ENCODE measurements at regions not wholly inside any gene's neighbourhood (a gene's known extent, or its start where the extent isn't known, plus 50 kb on each side); places are given as distances from the start of the nearest gene placed in this dataset.

DNA sequence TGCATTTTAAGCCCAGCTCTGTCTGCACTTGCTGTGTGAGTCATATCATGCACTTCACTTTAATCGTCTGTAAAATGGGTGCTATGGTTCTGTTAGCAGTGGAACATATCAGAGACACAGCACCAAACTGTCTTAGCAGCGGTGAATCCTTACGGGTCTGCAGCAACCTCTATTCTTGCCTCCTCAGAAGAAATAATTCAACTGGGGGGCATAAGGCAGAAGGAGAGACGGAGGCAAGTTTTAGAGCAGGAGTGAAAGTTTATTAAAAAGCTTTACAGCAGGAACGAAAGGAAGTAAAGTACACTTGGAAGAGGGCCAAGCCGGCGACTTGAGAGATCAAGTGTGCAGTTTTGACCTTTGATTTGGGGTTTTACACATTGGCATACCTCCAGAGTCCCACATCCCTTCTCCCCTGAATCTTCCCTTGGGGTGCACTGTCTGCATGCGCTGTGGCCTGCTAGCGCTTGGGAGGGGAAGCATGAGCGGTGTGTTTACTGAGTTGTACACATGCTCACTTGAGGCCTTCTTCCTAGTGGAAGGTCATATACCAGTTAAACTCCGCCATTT is 109.8 kb downstream of the DDX1 start:
- DNase-seq (ENCODE audit: low spot score): no peak

DNA sequence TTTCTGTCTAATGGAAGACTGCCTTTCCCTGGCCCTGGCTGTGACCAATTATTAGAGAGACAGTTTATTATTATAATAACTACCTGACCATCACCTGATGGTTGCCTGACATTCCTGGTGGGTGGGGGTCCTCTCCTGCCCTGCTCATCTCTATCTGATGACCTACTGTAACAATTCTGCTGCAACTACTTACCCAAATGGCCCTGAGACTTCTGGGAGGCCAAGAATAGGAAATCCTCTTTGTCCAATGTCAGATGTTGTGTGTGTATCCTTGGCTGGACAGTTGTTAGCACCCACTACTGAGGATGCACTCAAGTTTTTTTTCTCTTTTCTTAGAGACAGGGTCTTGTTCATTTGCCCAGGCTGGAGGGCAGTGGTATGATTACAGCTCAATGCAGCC is 110.3 kb downstream of the DDX1 start:
- DNase-seq (ENCODE audit: low spot score): no peak

DNA sequence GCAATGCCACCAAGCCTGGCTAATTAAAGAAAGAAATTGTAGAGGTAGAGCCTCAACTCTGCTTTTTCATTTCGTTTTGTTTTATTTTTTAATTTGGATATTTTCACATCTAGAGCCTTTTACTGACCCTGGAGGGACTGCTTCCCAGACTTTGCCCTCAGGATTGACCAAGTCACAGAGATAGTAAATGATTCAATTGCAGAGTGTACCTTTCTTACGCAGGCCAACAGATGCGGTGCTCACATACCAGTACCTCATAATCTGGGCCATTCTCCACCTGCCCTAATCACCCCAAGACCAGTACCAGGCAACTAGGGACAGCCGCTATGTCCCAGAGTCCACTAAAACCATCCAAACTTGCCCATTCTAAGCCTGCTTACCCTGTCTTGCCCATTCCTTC is 110.8 kb downstream of the DDX1 start:
- no peak for DNase-seq (ENCODE audit: low spot score)

DNA sequence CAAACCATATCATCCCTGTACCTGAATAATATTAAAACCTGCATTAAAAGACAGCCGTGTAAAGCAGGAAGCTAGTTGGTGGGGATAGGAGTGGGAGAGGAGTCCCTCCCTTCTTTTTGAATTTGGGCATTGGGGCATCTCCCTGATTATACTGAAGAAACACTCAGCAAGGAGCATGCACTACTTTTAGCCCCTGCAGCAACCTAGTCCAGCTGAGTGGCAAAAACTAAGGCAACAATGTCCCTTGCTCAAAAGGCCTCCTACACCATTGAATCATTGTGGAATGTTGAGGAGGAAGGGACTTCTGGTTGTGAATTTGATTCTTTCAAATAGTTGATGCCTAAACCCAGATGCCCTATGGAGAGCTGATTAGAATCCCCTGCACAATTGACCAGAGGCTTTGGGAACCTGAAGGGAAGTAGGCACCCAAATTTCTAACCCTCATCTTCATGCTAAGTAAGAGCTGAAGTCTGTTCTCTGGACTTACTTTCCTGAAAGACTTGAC is 111.7 kb downstream of the DDX1 start:
- no peak for DNase-seq (ENCODE audit: low spot score)

DNA sequence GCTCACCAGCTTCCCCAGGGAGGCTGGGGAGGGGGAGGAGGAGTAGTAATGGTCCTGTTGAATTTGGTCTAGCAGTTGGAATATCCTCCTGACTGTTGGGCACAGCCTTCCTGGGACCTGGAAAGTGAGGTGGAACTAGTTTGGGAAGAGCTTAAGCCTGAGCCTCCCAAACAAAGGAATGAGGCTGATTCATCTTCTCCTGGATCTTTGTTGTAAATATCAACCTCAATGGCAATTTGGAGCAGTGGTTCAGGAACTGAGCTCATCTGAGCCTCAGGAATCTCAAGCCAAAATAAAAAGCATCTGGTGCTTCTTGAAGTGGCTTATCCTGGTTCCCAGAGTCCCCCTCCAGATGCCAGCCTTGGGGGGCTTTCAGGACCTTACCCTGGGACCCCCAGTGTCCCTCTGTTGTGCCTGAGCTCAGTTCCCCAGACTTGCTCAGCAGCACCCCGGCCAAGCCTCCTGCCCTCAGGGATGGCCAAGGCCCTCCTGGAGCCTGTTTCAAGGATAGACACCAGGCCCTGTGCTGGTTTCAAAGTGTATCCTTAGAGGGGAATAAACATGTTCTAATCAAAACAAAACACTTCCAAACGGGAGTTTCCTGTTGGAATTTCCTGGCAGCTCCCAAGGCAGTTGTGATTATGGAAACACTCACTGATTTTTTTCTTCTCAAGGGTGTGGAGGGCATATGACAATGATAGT is 112.6 kb downstream of the DDX1 start:
- DNase-seq (ENCODE audit: low spot score): no peak

DNA sequence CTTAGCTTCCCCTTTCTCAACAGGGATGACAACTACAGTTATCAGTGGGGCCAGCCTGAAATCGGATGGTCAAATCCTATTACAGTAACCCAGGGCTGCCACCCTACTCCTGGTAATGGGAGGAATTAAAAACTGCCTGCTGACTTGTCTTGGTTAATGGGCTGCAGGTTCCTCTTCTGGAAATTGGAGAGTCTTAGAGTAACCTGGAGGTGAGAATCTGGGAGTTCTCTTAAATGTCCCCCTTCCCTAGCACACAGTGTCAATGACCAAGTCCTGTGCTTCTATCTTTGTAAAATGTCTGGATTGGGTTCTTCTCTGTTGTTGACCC is 113.1 kb downstream of the DDX1 start:
- no peak for DNase-seq (ENCODE audit: low spot score)

DNA sequence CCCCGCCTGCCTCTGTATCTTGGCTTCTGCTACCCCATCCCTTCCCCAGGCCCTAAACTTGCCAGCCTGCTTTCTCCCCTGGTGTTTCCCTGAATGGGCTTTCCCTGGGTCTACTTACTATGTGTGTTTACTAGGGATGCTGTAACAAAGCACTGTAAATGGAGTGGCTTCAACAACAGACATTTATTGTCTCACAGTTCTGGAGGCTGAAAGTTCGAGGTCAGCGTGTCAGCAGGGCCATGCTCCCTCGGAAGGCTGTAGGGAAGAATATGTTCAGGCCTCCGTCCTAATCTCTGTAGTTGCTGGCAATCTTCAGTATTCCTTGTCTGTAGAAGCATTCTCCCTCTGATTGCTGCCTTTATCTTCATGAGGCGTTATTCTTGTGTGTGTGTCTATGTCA is 113.6 kb downstream of the DDX1 start:
- no peak for DNase-seq (ENCODE audit: low spot score)

DNA sequence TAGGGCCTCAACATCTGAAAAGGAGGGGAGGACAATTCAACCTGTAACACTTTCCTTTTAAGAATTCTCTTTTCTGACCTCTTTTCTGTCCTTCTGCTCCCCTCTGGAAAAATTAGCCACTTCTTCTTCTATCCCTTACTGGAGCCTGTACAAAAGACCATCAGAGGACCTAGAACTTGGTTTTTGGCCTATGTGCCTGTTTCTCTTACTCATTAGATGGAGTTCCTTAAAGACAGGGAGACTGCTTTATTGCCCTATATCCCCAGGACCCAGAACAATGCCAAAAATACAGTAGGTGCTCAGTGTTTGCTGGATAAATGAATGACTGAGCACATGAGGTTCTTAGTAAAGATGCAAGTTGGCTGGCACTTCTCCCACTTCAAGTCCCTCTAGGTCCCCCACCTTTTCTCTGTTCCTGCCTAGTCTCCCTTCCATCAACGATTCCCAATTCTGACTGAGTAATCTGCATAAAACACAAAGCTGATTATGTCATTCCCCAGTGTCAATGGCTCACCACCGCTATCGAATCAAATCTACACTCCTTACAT is 114.2 kb downstream of the DDX1 start:
- no peak for DNase-seq (ENCODE audit: low spot score)

DNA sequence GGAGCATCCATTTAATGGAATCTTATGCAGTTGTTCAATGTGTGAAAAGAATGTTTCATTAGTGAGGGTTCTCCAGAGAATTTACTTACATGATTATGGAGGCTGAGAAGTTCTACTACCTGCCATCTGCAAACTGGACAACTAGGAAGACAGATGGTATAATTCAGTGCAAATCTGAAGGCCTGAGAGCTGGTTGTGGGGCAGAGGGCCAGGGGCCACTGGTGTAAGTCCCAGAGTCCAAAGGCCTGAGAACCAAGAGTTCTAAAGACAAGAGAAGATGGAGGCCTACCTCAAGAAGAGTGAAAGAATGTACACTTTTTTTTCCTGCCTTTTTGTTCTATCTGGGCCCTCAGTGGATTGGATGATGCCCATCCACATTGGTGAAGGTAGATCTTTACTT is 114.8 kb downstream of the DDX1 start:
- DNase-seq (ENCODE audit: low spot score): no peak

DNA sequence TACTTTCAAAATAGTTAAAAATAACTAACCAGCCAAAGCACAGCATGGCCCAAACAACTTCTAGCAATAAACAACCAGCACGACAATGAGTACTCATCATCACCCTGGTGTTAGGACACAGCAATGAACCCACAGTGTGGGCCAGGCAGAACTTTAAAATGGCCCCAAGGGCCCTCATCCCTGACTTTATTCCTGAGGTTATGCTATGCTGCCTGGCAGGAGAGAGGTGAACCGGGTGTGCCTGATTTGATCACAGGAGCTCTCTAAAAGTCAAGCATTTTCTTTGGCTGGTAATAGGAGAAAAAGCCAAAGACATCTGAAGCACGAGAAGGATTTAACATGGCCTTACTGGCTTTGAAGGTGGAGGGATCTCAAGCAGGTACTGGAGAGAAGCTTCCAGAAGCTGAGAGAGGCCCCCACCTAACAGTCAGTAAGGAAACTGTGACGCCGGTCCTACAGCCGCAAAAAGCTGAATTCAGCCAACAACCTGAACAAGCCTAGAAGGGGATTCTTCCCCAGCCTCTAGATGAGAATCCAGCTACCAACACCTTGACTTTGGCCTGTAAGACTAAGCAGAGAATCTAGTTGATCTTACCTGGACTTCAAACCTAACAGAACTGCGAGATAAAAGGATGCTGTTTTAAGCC is 115.4 kb downstream of the DDX1 start:
- no peak for DNase-seq (ENCODE audit: low spot score)

DNA sequence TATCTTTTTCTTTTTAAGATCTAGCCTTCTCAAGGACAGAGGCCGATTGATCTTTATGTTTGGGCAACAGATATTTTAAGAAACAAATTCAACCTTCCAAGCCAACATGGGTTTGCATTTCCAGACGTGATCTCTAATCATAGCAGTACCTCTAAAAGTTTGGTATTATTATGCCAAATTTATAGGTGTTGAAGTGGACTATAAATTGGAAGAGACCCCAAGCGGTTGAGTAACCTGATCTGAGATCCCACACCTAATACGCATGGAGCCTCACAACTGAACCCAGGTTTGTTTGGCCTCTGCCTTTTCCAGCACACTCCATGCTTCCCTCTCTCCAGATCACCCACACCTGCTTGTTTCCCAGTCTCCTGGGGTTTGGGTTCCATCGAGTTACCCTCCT is 116.5 kb downstream of the DDX1 start:
- no peak for DNase-seq (ENCODE audit: low spot score)

DNA sequence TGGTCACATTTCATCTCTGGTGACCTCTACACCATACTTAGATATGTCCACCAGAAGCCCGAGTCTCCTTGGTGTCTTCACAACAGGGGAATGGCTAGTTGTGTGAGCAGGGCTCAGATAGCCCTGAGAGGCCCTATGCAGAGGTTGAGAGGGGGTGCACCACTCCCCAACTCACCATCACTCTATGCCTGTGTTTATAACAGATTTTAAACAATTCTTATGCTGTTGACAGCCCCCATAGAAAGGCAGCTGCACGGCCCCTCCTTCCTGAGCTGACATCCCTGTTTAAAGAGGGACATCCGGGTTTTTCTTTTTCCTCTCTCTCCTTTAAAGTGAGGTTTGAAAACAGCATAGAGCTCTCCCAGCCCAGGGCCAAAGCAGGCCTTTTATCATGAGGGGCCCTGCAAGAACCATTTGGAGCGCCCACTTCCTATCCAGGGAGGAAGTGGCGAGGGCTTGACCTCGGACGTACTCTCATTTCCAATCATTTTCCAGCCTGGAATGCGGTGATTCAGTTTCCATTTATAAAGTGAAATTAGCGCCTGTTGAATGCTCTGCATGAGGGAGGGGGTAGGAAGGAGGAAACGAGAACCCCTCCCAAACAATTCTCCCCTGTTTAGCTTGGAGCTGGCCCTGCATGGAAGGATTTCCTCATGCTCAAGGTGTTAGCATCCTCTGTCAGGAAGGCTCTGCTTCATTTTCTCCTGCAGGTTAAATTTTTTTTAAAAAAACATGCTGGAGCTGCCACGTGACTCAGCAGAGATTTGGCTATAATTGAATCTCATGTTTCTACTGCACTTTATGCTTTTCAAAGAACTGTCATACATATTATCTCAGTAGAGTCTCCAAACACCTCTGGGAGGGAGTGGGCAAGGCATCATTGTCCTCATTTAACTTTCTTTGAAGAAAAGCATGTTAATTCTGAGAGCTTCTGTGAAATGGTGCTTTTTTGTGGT is 117.5 kb downstream of the DDX1 start:
- DNase-seq (ENCODE audit: low spot score): no peak

DNA sequence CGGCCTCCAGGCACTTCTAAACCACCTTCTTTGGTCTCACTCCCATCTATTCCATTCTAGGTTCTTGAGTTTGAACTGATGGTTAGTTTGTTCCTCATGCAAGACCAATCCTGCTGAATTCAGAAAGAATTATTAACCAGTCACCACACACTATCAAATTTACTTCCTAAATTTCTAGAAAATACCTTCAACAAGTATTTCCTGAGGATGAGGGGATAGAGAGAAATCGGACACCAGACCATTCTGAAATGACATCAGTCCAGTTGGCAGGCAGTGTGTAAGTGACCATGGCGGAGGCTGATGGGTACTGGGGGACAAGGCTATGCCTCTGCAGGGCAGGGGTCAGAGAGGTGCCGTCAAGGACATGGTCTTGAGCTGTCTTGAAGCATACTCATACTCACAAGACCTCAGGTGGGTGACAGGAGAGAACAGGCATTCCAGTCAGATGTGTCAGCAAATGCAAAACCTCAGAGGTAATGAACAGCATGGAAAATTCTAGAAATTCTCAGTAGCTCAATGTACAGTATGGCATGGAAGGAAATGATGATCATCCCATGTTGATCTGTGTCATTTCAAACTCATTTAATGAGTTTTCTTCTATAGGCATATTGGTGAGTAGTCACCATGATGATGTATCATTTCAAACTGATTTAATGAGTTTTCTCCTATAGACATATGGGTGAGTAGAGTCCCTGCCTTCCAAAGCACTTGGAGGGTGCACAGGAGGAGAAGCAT is 119.6 kb downstream of the DDX1 start:
- no peak for DNase-seq (ENCODE audit: low spot score)

DNA sequence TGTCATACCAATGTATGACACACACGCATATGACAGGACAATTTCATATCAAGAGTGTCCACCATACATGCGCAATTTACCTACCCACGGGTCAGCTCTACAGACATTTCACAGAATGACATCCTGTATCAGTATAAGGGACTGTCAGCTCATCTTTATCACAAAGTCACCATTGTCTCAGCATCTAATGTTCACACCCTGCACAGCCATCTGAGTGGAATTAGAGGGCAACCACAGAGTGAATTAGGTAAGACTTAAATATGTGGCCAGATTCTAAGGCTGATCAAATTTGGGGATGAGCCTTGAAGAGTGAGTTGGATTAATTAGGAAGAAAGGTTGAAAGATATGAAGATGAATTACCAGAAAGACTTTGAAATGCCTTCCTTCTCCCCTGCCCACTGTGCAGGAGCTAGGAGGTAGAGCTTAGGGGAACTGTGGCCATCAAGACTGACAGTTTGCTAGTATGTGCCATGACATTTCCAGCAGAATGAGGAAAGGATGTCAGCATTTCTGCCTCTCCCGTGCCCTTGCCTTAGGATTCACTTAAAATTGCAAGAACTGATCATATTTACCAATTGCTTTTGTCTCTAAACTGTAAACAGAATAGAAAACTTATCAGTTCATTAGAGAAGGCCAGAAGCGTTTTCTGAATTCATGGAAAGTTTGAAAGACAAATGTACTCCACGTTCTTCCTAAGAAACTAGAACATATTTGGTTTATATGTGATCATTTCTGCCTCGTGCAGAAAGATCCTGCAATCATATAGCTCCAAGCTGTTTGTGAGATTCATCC is 121.1 kb downstream of the DDX1 start:
- no peak for DNase-seq (ENCODE audit: low spot score)

DNA sequence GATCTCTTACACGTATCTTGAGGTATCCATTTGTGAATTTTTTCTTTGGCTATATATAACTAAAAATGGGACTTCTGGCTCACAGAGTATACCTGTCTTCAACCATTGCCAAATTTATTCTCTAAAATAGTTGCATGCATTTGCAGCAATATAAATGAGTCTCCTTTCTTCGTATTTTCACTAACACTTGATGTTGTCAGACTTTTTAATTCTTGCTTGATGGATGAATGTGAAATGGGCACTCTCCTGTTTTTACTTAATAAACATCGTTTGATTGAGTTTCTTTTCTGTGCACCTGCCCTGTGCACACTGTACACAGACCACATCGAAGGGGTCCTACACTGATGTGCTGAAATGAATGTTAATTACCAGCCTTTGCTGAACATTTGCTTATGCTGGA is 121.8 kb downstream of the DDX1 start:
- DNase-seq (ENCODE audit: low spot score): no peak

DNA sequence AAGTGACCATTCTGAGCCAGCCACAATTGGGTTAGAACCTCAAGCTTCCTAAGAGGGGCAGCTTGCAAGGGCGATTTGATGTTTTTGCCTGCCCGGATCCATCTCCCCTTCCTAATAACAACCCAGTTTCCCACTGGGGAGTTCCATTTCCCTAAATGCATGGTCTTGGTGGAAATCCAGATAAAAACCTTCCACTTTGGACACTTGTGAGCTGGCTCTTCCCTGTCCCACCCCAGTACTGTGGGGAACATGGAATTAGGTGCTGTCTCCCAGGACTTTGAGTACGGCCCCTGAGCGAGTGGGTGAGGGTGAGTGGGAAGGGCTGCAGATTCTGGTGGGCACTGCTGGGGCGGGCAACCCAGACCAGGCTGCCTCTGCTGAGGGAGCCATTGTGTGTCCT is 122.3 kb downstream of the DDX1 start:
- DNase-seq (ENCODE audit: low spot score): no peak

DNA sequence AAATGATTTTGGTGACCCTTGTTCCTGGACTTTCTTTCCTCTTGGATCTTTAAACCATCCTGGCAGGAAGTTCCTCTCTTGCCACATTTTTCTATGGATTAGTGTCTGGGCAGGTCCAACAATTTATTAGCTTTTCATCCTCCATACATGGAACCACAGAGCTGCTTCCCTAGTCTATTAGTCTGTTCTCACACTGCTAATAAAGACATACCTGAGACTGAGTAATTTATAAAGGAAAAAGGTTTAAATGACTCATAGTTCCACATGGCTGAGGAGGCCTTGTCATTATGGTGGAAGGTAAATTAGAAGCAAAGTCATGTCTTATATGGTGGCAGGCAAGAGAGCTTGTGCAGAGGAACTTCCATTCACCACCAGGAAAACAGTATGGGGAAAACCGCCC is 122.9 kb downstream of the DDX1 start:
- DNase-seq (ENCODE audit: low spot score): no peak

DNA sequence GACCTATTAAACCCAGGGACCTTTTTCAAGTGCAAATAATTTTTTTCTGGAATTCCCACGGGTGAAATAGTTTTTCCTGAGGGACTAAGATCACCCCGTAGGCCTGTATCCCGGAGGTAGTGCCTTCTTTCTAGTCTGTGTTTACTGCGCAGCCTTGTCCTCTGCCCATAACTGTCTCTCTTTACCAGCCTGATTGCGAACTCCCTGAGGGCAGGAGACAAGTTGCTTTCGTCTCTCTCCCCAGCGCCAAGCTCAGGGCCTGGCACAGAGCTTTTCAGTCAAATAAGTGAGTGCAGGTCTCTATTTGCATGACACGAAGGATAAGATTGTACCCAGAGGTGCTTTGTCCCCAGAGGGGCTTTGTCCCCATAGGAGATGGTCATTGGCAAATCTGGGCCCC is 123.9 kb downstream of the DDX1 start:
- DNase-seq (ENCODE audit: low spot score): no peak

DNA sequence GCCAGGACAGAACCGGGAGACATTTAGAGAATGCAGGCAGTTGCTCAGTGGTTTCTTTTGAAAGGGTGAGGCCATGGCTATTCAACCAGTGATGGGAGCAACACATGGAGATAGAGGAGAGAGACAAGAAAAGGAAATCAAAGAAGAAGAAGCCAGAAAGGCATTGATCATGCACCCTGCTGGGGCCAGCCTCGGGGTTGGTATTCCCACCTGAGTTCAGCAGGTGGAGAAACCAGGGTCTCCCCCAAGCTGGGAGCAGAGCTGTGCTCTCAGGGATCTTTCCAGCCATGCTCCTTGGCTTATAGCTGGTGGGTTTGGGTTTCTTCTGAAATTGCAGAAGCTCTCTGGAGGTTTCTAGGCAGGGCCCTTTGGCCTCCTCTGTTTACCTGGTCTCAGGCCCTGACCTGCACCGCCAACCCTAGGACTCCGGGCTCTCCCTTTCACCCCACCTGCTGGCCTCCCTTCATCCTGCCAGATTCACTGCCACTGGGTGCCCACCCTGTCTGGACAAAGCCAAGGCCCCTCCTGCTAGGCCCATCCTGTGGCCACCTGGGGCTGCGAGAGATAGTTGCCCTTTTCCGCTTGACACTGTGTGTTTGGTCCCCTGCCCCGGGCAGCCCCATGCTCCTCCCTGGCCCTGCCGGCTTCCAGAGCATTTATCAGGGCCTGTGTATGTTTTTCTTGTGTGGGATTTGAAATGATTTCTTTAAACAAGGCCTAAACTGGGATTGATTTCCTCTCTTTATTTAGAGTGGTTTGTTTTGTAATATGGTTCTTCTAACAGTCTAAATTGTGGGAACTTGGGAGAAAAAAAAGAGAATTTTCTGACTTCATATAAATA is 126.7 kb downstream of the DDX1 start:
- DNase-seq (ENCODE audit: low spot score): no peak

DNA sequence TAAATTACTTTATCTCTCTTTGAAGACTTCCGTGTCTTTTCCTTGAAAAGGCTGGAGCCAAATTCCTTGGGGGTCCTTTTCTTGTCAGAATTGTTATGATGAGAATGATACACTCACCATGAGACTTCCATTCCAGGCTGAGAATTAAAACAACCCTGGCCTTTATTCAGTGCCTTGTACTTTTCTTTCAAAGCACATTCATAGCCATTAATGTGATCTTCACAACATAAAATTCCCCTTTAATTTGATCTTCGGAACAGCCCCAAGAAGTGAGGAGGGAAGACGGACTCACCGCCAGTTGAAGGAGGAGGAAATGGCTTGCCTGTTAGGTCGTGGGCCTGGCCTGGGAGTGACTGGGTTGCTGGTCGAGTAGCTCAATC is 127.3 kb downstream of the DDX1 start:
- no peak for DNase-seq (ENCODE audit: low spot score)
